ENCODE measurements at regions not wholly inside any gene's neighbourhood (a gene's known extent, or its start where the extent isn't known, plus 50 kb on each side); places are given as distances from the start of the nearest gene placed in this dataset.

GRCh38 chr9:38227656-38228055, 158.6 kb upstream of the SHB start:
- TF ChIP-seq CTCF (IDR thresholded peaks at IDR 0.05; ENCODE audit: insufficient read depth, low read length, poor library complexity, severe bottlenecking) (no peak), EZH2phosphoT487 (conservative IDR thresholded peaks at IDR 0.05; ENCODE audit: low read length) (no peak)

Measured in SU-DHL-6 (cell line).